Tibial artery (tissue), 4 donors: ENCODE measurements at regions not wholly inside any gene's neighbourhood (a gene's known extent, or its start where the extent isn't known, plus 50 kb on each side); places are given as distances from the start of the nearest gene placed in this dataset.

Source experiments
- DNase-seq, 2 donors: peaks; one replicate each; pipeline ENCODE4 v3.0.0-alpha.2; 2019
- H3K27ac ChIP-seq, 2 donors: fragments of 200-600 bp; sonication (generic) in 1 of 2; 1 replicate in 1 of 2; 2 replicates in 1 of 2; pipeline ENCODE4 v1.5.1; 2018 to 2019; ENCODE audit warnings: mild to moderate bottlenecking in 1 of 2
- H3K27me3 ChIP-seq, 2 donors: fragments of 200-600 bp; sonication (generic) in 1 of 2; one replicate each; pipeline versions ENCODE4 v1.5.1 to v1.6.0; 2016 to 2019
- H3K36me3 ChIP-seq, 3 donors: fragments of 200-600 bp; sonication (generic) in 2 of 3; one replicate each; pipeline ENCODE4 v1.5.1; 2016 to 2019; ENCODE audit warnings: mild to moderate bottlenecking in 2 of 3
- H3K4me1 ChIP-seq, 4 donors: fragments of 200-600 bp; sonication (generic) in 2 of 4; 1 replicate in 3 of 4; 2 replicates in 1 of 4; pipeline ENCODE4 v1.5.1; 2016 to 2019
- H3K4me3 ChIP-seq, 2 donors: fragments of 200-600 bp; sonication (generic) in 1 of 2; 1 replicate in 1 of 2; 2 replicates in 1 of 2; pipeline ENCODE4 v1.5.1; 2018 to 2019; ENCODE audit warnings: mild to moderate bottlenecking in 2 of 2
- H3K9me3 ChIP-seq, 3 donors: fragments of 200-600 bp; sonication (generic) in 1 of 3; one replicate each; pipeline ENCODE4 v1.5.1; 2016 to 2019
- CTCF ChIP-seq, 2 experiments: fragments of 200-600 bp in 1 of 2; fragments of 450-650 bp in 1 of 2; IDR thresholded peaks; one replicate each; pipeline ENCODE4 v1.5.1; 2017 to 2019; ENCODE audit warnings: antibody characterized with exemption in 2 of 2, mild to moderate bottlenecking in 1 of 2, moderate library complexity in 1 of 2
- intact Hi-C: fragments of 100-400 bp; cut with DNase I; formaldehyde crosslinking; loops from one replicate; pipeline ENCODE4 v1.15.0; 2023; ENCODE audit warnings: low total_unique reads

- Histone ChIP-seq H3K36me3 (no peaks in the 10 kb centered on the region), H3K27ac (no peak overlapping the region), H3K27me3 (no peaks in the 10 kb centered on the region), H3K4me3 (no peak overlapping the region), H3K4me1 (no peaks in the 10 kb centered on the region), H3K9me3 (no peaks in the 10 kb centered on the region)
- TF ChIP-seq CTCF (IDR thresholded peaks at IDR 0.05), result no peak
- intact Hi-C loops, result no loop called here
- no peak for DNase-seq
Observed at GRCh38 chr11:36837831-36838437, 239.9 kb upstream of the RAG2 start.

- Histone ChIP-seq H3K27me3 (no peaks in the 10 kb centered on the region), H3K27ac (no peak overlapping the region), H3K4me3 (no peak overlapping the region), H3K4me1 (no peaks in the 10 kb centered on the region), H3K9me3 (no peaks in the 10 kb centered on the region), H3K36me3 (no peaks in the 10 kb centered on the region)
- intact Hi-C loops, result no loop called here
- no peak for DNase-seq
- no peak for TF ChIP-seq CTCF (IDR thresholded peaks at IDR 0.05)
Observed at GRCh38 chr11:36825251-36825650, 227.2 kb upstream of the RAG2 start.

GRCh38 chr11:36824349-36824748, 226.3 kb upstream of the RAG2 start:
- Histone ChIP-seq H3K36me3 (no peaks in the 10 kb centered on the region), H3K27me3 (no peaks in the 10 kb centered on the region), H3K27ac (no peak overlapping the region), H3K4me1 (no peaks in the 10 kb centered on the region), H3K9me3 (no peaks in the 10 kb centered on the region), H3K4me3 (no peak overlapping the region)
- intact Hi-C loops, result no loop called here
- TF ChIP-seq CTCF (IDR thresholded peaks at IDR 0.05), result no peak
- DNase-seq, result no peak

- no peak for TF ChIP-seq CTCF (IDR thresholded peaks at IDR 0.05)
- H3K9me3 ChIP-seq, result no peaks in the 10 kb centered on the region
- intact Hi-C loops, result no loop called here
- no peaks in the 10 kb centered on the region for H3K27me3 ChIP-seq
- no peak overlapping the region for H3K27ac ChIP-seq
- H3K4me1 ChIP-seq, result no peaks in the 10 kb centered on the region
- DNase-seq, result no peak
- no peak overlapping the region for H3K4me3 ChIP-seq
- no peaks in the 10 kb centered on the region for H3K36me3 ChIP-seq
Observed at GRCh38 chr11:36822829-36823228, 224.8 kb upstream of the RAG2 start.

GRCh38 chr11:36818410-36818809, 220.4 kb upstream of the RAG2 start:
- no peak overlapping the region for H3K27ac ChIP-seq
- no peaks in the 10 kb centered on the region for H3K27me3 ChIP-seq
- no peak for DNase-seq
- H3K36me3 ChIP-seq, result no peaks in the 10 kb centered on the region
- no peaks in the 10 kb centered on the region for H3K4me1 ChIP-seq
- no peak for TF ChIP-seq CTCF (IDR thresholded peaks at IDR 0.05)
- no peak overlapping the region for H3K4me3 ChIP-seq
- H3K9me3 ChIP-seq, result no peaks in the 10 kb centered on the region
- intact Hi-C loops, result no loop called here
